Smooth muscle cell (in vitro differentiated cells): ENCODE measurements at regions not wholly inside any gene's neighbourhood (a gene's known extent, or its start where the extent isn't known, plus 50 kb on each side); places are given as distances from the start of the nearest gene placed in this dataset.

Experiments
- DNase-seq: peaks from one replicate; lab custom pipeline; 2025; ENCODE audit not compliant: unreplicated experiment; lab: John Stamatoyannopoulos, UW
- H2AFZ ChIP-seq: fragments of 200-600 bp; sonication (generic); 2 replicates; pipeline ENCODE4 v1.6.0; 2016; ENCODE audit warnings: antibody characterized with exemption, low read depth, mild to moderate bottlenecking
- H3F3A ChIP-seq: fragments of 200-600 bp; sonication (generic); 2 replicates; pipeline ENCODE4 v1.6.0; 2017; ENCODE audit warnings: antibody characterized with exemption, low read depth
- H3K27ac ChIP-seq: fragments of 200-600 bp; sonication (generic); 2 replicates; pipeline ENCODE4 v1.5.1; 2016; ENCODE audit warnings: low read depth, mild to moderate bottlenecking
- H3K27me3 ChIP-seq: fragments of 200-600 bp; sonication (generic); 2 replicates; pipeline ENCODE4 v1.6.1; 2016; ENCODE audit warnings: low read depth, mild to moderate bottlenecking
- H3K36me3 ChIP-seq: fragments of 200-600 bp; sonication (generic); 2 replicates; pipeline ENCODE4 v1.5.1; 2016; ENCODE audit warnings: low read depth
- H3K4me1 ChIP-seq: fragments of 200-600 bp; sonication (generic); 2 replicates; pipeline ENCODE4 v1.5.1; 2016; ENCODE audit warnings: low read depth
- H3K4me2 ChIP-seq: fragments of 200-600 bp; sonication (generic); 2 replicates; pipeline ENCODE4 v1.6.0; 2016; ENCODE audit warnings: mild to moderate bottlenecking
- H3K4me3 ChIP-seq: fragments of 200-600 bp; sonication (generic); 2 replicates; pipeline ENCODE4 v1.5.1; 2016; ENCODE audit warnings: mild to moderate bottlenecking
- H3K79me2 ChIP-seq: fragments of 200-600 bp; sonication (generic); 2 replicates; pipeline ENCODE4 v1.6.0; 2016; ENCODE audit warnings: low read depth, mild to moderate bottlenecking
- H3K9ac ChIP-seq: fragments of 200-600 bp; sonication (generic); 2 replicates; pipeline ENCODE4 v1.6.0; 2016; ENCODE audit warnings: low read depth
- H3K9me3 ChIP-seq: fragments of 200-600 bp; sonication (generic); replicated peaks from 2 replicates; pipeline ENCODE4 v1.5.1; 2016; ENCODE audit warnings: low read depth
- H4K20me1 ChIP-seq: fragments of 200-600 bp; sonication (generic); 2 replicates; pipeline ENCODE4 v1.6.0; 2016; ENCODE audit warnings: low read depth
- CTCF ChIP-seq: fragments of 200-600 bp; sonication (generic); IDR thresholded peaks from 2 replicates; pipeline ENCODE4 v1.5.1; 2017; ENCODE audit warnings: borderline replicate concordance, mild to moderate bottlenecking, antibody characterized with exemption; ENCODE audit not compliant: insufficient read depth, poor library complexity, severe bottlenecking
- WGBS: methylation state at CpG from one replicate; pipeline ENCODE4 v1.1.7; 2016; ENCODE audit warnings: low lambda C conversion rate; 5-methylcytosine and 5-hydroxymethylcytosine counted together

GRCh38 chr2:239671916-239672849, 271.4 kb upstream of the HDAC4 start:
- Histone ChIP-seq H3K36me3 (no peaks in the 10 kb centered on the region), H3K4me1 (no peaks in the 10 kb centered on the region), H4K20me1 (no peaks in the 10 kb centered on the region), H3K4me3 (no peak overlapping the region), H3K9me3 (no peaks in the 10 kb centered on the region), H3K27ac (no peak overlapping the region), H2AFZ (no peak overlapping the region), H3K27me3 (no peaks in the 10 kb centered on the region), H3K9ac (no peak overlapping the region), H3K79me2 (no peaks in the 10 kb centered on the region), H3K4me2 (no peak overlapping the region), H3F3A (no peaks in the 10 kb centered on the region)
- 93% methylated on average over 18 of the region's 18 CpGs for WGBS
- DNase-seq = no peak
- no peak for TF ChIP-seq CTCF

GRCh38 chr2:239671471-239671870, 270.7 kb upstream of the HDAC4 start:
- Histone ChIP-seq H4K20me1 (no peaks in the 10 kb centered on the region), H3K9me3 (no peaks in the 10 kb centered on the region), H3K36me3 (no peaks in the 10 kb centered on the region), H3K9ac (no peak overlapping the region), H3K4me2 (no peak overlapping the region), H3F3A (no peaks in the 10 kb centered on the region), H3K27me3 (no peaks in the 10 kb centered on the region), H3K4me1 (no peaks in the 10 kb centered on the region), H2AFZ (no peak overlapping the region), H3K4me3 (no peak overlapping the region), H3K27ac (no peak overlapping the region), H3K79me2 (no peaks in the 10 kb centered on the region)
- DNase-seq = no peak
- 86% methylated on average over 10 of the region's 10 CpGs for WGBS
- TF ChIP-seq CTCF = no peak

- no peak for DNase-seq
- Histone ChIP-seq H3K79me2 (no peaks in the 10 kb centered on the region), H3K27me3 (no peaks in the 10 kb centered on the region), H3K4me1 (no peaks in the 10 kb centered on the region), H3K36me3 (no peaks in the 10 kb centered on the region), H3K4me2 (no peak overlapping the region), H3F3A (no peaks in the 10 kb centered on the region), H2AFZ (no peak overlapping the region), H3K9me3 (no peaks in the 10 kb centered on the region), H4K20me1 (no peaks in the 10 kb centered on the region), H3K9ac (no peak overlapping the region), H3K27ac (no peak overlapping the region), H3K4me3 (no peak overlapping the region)
- WGBS = 82% methylated on average over 7 of the region's 7 CpGs
- TF ChIP-seq CTCF = no peak
Measured at GRCh38 chr2:239670463-239671120, 269.8 kb upstream of the HDAC4 start.
